OCI-LY3 (cell line): ENCODE measurements at regions not wholly inside any gene's neighbourhood (a gene's known extent, or its start where the extent isn't known, plus 50 kb on each side); places are given as distances from the start of the nearest gene placed in this dataset.

Experiments
- H2AFZ ChIP-seq: fragments of 200-600, 300-600 bp; shearing (Covaris generic); 2 replicates; pipeline ENCODE4 v1.6.0; 2014; ENCODE audit warnings: antibody characterized with exemption, low read depth, low read length
- H3K27ac ChIP-seq: fragments of 200-600, 300-600 bp; sonication (generic); 2 replicates; pipeline ENCODE4 v1.5.1; 2014; ENCODE audit warnings: mild to moderate bottlenecking, low read length, moderate library complexity, mixed read lengths
- H3K27me3 ChIP-seq: fragments of 200-600, 300-600 bp; sonication (generic); 2 replicates; pipeline ENCODE4 v1.6.1; 2014; ENCODE audit warnings: low read depth, low read length, mixed read lengths
- H3K36me3 ChIP-seq: fragments of 200-600, 300-600 bp; sonication (generic); replicated peaks from 2 replicates; pipeline ENCODE3; 2014; ENCODE audit warnings: low read depth, low read length, mixed read lengths
- H3K4me1 ChIP-seq: fragments of 300-600, 200-600 bp; sonication (generic); 2 replicates; pipeline ENCODE4 v1.6.1; 2014; ENCODE audit warnings: low read length, mixed read lengths
- H3K4me2 ChIP-seq: fragments of 200-600, 300-600 bp; sonication (generic); 2 replicates; pipeline ENCODE4 v1.6.1; 2014; ENCODE audit warnings: low read length, mixed read lengths
- H3K4me3 ChIP-seq: fragments of 300-600, 200-600 bp; sonication (generic); 2 replicates; pipeline ENCODE4 v1.5.1; 2014; ENCODE audit warnings: antibody characterized with exemption, mild to moderate bottlenecking, low read length, moderate library complexity
- H3K79me2 ChIP-seq: fragments of 300-600, 200-600 bp; shearing (Covaris generic); 2 replicates; pipeline ENCODE4 v1.6.1; 2014; ENCODE audit warnings: mild to moderate bottlenecking, low read length, mixed read lengths
- H3K9ac ChIP-seq: fragments of 300-600, 200-600 bp; shearing (Covaris generic); 2 replicates; pipeline ENCODE4 v1.6.0; 2014; ENCODE audit warnings: mild to moderate bottlenecking, low read length, moderate library complexity
- H3K9me3 ChIP-seq: fragments of 200-600, 300-600 bp; shearing (Covaris generic); 2 replicates; pipeline ENCODE4 v1.6.1; 2014; ENCODE audit warnings: low read length, mixed read lengths; ENCODE audit not compliant: insufficient read depth
- H4K20me1 ChIP-seq: fragments of 200-600, 300-600 bp; sonication (generic); 2 replicates; pipeline ENCODE4 v1.6.1; 2016; ENCODE audit warnings: low read length, mixed read lengths; ENCODE audit not compliant: insufficient read depth
- EZH2phosphoT487 ChIP-seq: fragments of 200-600 bp; shearing (Covaris generic); IDR thresholded peaks from 2 replicates; pipeline ENCODE4 v1.6.1; 2018; ENCODE audit warnings: antibody characterized with exemption, mixed run types, low read depth
- TF ChIP-seq, protein P1 (sequence below): fragments of 200-600, 300-600 bp; sonication (generic); IDR thresholded peaks from 2 replicates; pipeline ENCODE4 v1.5.1; 2014; ENCODE audit warnings: antibody characterized with exemption, low read length, low read depth

DNA sequence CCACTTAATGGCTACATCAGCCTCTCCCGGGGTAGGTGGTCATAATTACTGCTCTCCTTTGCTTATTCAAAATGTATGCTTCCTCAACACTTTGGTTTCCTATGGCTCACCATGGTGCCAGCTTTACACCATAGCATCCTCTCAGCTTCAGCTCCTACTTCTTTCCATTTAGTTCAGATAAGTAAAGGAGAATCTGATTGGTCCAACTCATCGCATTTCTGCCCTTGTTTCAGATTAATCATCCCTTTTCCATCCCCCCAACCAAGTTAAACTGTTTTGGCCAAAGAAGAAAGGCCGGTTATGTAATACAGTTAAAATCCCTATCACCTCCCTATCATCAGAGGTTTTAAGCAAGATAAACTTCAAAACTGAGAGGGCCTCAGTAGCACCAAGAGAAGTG, 130.5 kb downstream of the CETN3 start:
- Histone ChIP-seq H3K27me3 (no peaks in the 10 kb centered on the region), H4K20me1 (no peaks in the 10 kb centered on the region), H3K79me2 (no peaks in the 10 kb centered on the region), H2AFZ (no peak overlapping the region), H3K9me3 (no peaks in the 10 kb centered on the region), H3K4me1 (no peaks in the 10 kb centered on the region), H3K9ac (no peak overlapping the region), H3K4me2 (no peak overlapping the region), H3K27ac (no peak overlapping the region), H3K36me3 (no peaks in the 10 kb centered on the region), H3K4me3 (no peak overlapping the region)
- TF ChIP-seq, protein P1, sequence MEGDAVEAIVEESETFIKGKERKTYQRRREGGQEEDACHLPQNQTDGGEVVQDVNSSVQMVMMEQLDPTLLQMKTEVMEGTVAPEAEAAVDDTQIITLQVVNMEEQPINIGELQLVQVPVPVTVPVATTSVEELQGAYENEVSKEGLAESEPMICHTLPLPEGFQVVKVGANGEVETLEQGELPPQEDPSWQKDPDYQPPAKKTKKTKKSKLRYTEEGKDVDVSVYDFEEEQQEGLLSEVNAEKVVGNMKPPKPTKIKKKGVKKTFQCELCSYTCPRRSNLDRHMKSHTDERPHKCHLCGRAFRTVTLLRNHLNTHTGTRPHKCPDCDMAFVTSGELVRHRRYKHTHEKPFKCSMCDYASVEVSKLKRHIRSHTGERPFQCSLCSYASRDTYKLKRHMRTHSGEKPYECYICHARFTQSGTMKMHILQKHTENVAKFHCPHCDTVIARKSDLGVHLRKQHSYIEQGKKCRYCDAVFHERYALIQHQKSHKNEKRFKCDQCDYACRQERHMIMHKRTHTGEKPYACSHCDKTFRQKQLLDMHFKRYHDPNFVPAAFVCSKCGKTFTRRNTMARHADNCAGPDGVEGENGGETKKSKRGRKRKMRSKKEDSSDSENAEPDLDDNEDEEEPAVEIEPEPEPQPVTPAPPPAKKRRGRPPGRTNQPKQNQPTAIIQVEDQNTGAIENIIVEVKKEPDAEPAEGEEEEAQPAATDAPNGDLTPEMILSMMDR = no peak
- no peak for TF ChIP-seq EZH2phosphoT487

DNA sequence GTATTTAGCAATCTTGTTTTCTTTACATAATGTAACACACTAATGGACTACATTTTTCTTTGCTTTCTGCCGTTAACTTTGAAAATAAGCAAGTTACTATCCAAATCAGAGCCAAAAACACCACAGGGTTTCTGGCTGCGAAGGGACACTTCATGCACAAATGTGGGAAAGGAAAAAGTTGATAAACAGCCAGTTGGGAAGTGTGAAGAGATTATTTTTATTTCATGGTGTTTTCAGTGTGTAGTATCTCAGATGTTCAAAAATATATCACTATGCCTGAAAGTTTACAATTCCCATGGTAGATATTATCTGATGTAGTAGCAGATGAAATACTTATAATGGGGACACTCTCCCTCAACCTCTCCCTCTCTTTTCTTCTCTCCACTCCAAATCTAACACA, 135.3 kb downstream of the CETN3 start:
- TF ChIP-seq EZH2phosphoT487 = no peak
- TF ChIP-seq, protein P1 = no peak
- H4K20me1 ChIP-seq = no peaks in the 10 kb centered on the region
- H3K9me3 ChIP-seq = no peaks in the 10 kb centered on the region
- H3K79me2 ChIP-seq = no peaks in the 10 kb centered on the region
- no peak overlapping the region for H3K4me2 ChIP-seq
- no peak overlapping the region for H3K27ac ChIP-seq
- H3K36me3 ChIP-seq = no peaks in the 10 kb centered on the region
- H3K27me3 ChIP-seq = no peaks in the 10 kb centered on the region
- H3K4me3 ChIP-seq = no peak overlapping the region
- no peak overlapping the region for H3K9ac ChIP-seq
- H2AFZ ChIP-seq = no peak overlapping the region
- no peaks in the 10 kb centered on the region for H3K4me1 ChIP-seq

- Histone ChIP-seq H3K79me2 (no peaks in the 10 kb centered on the region), H3K4me1 (peaks cover 6% of the 10 kb centered on the region), H2AFZ (no peak overlapping the region), H3K4me3 (no peak overlapping the region), H4K20me1 (no peaks in the 10 kb centered on the region), H3K27ac (no peak overlapping the region), H3K4me2 (no peak overlapping the region), H3K27me3 (no peaks in the 10 kb centered on the region), H3K36me3 (no peaks in the 10 kb centered on the region), H3K9me3 (no peaks in the 10 kb centered on the region), H3K9ac (no peak overlapping the region)
- TF ChIP-seq EZH2phosphoT487 = no peak
- TF ChIP-seq, protein P1 = no peak
These were observed 141.9 kb downstream of the CETN3 start for GRCh38 chr5:90267646-90268045.

DNA sequence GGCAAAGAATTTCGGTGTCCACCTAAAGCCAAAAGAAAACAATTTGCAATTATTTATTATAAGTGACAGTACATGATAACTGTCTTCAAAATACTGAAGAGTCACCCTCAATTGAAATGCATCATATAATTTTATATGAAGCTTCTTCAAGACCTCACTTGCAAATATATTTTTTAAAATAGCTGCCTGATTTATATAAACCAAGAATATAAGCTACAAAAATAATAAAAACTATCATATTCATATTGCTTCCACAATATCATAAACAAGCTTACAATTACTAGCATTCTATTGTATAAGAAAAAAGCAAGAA, 144.1 kb downstream of the CETN3 start:
- Histone ChIP-seq H3K36me3 (no peaks in the 10 kb centered on the region), H3K4me1 (peaks cover 6% of the 10 kb centered on the region), H4K20me1 (no peaks in the 10 kb centered on the region), H3K4me2 (no peak overlapping the region), H3K9me3 (no peaks in the 10 kb centered on the region), H2AFZ (no peak overlapping the region; the same call in 1 of the 2 replicates), H3K27me3 (no peaks in the 10 kb centered on the region), H3K9ac (no peak overlapping the region), H3K4me3 (no peak overlapping the region; the same call in 1 of the 2 replicates), H3K79me2 (no peaks in the 10 kb centered on the region), H3K27ac (no peak overlapping the region)
- no peak for TF ChIP-seq EZH2phosphoT487
- TF ChIP-seq, protein P1 = no peak
